OCI-LY7 (cell line): ENCODE measurements at regions not wholly inside any gene's neighbourhood (a gene's known extent, or its start where the extent isn't known, plus 50 kb on each side); places are given as distances from the start of the nearest gene placed in this dataset.

Experiments
- CTCF ChIP-seq: fragments of 200-600 bp; sonication (generic); conservative IDR thresholded peaks from 2 replicates; pipeline ENCODE4 v1.5.1; 2014; ENCODE audit warnings: mild to moderate bottlenecking, antibody characterized with exemption, low read length, moderate library complexity, mixed read lengths
- EZH2phosphoT487 ChIP-seq: fragments of 200-600 bp; sonication (generic); IDR thresholded peaks from 2 replicates; pipeline ENCODE4 v1.6.1; 2018; ENCODE audit warnings: low read depth, borderline replicate concordance, mild to moderate bottlenecking, mixed run types, antibody characterized with exemption, low read length, moderate library complexity, mixed read lengths

GRCh38 chr1:42085596-42085995 is 67.6 kb upstream of the GUCA2B start:
- TF ChIP-seq CTCF = no peak
- TF ChIP-seq EZH2phosphoT487 = no peak
